ENCODE measurements at regions not wholly inside any gene's neighbourhood (a gene's known extent, or its start where the extent isn't known, plus 50 kb on each side); places are given as distances from the start of the nearest gene placed in this dataset.

DNA sequence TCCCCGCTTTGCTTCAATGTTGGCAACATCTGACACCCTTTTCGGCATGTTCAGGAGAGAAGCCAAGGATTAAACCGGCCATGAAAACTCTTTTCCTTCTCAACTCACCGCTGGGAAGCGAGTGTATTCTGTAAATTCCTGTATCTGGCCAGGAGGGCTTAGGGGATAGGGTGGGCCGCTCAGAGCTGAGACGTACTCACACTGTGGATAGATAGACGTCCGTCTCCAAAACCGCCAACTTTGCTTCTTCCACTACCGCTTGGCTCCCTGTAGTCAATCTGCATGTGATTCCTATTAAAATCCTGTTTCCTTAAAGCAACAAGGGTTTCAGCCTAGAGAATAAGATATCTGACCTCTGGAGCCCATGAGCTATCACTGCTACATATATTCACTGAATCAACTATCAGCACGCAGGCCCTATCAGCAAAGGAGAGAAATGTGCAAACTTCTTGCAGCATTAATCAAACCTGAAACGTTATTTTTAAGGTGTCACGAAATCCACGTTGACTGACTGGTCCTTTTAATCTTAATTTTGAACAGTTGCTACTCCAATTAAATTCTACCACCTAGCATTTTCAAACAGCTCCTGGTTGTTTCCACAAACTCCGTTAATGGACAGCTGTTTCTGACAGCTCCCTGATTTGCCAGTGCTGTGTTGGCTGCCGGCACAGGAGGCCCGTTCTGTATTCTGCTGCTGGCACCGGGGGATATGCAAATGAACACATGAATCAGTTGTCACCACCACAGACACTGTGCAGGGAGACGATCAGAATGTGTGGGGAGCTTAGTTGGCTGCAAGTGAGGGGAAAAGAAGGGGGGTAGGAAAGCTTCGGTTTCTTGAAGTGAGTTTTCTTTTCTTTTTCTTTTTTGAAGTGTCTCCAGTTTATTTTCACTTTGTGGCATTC lies 438.9 kb upstream of the ARRDC4 start:
- POLR2A ChIA-PET: no interaction called here
- no peak overlapping the region for H3K4me3 ChIP-seq (ENCODE audit: low read depth, low read length)
- Mint-ChIP-seq H3K4me1 (ENCODE audit: low read depth, unreplicated experiment) (no peaks in the 10 kb centered on the region), H3K27ac (ENCODE audit: unreplicated experiment) (no peak overlapping the region), H3K27me3 (ENCODE audit: insufficient read depth, unreplicated experiment) (no peaks in the 10 kb centered on the region), H3K9me3 (ENCODE audit: unreplicated experiment) (no peaks in the 10 kb centered on the region), H3K4me3 (ENCODE audit: unreplicated experiment) (no peak overlapping the region), H3K36me3 (ENCODE audit: insufficient read depth, unreplicated experiment) (no peaks in the 10 kb centered on the region)
- no peaks in the 10 kb centered on the region for H3K4me1 ChIP-seq
- BruUV-seq (replicated peaks): no TSS peak
- intact Hi-C loops (cut with micrococcal nuclease; ENCODE audit: unreplicated experiment): no loop called here
- H3K36me3 ChIP-seq (ENCODE audit: control insufficient read depth, insufficient read depth, low read length): no peaks in the 10 kb centered on the region
- CTCF ChIA-PET: no interaction called here
- H3K9me3 ChIP-seq: no peaks in the 10 kb centered on the region
- no peak for DNase-seq
- no peaks in the 10 kb centered on the region for H3K27me3 ChIP-seq (replicated peaks; ENCODE audit: control insufficient read depth, insufficient read depth, low read length)
- TF ChIP-seq, protein P1, sequence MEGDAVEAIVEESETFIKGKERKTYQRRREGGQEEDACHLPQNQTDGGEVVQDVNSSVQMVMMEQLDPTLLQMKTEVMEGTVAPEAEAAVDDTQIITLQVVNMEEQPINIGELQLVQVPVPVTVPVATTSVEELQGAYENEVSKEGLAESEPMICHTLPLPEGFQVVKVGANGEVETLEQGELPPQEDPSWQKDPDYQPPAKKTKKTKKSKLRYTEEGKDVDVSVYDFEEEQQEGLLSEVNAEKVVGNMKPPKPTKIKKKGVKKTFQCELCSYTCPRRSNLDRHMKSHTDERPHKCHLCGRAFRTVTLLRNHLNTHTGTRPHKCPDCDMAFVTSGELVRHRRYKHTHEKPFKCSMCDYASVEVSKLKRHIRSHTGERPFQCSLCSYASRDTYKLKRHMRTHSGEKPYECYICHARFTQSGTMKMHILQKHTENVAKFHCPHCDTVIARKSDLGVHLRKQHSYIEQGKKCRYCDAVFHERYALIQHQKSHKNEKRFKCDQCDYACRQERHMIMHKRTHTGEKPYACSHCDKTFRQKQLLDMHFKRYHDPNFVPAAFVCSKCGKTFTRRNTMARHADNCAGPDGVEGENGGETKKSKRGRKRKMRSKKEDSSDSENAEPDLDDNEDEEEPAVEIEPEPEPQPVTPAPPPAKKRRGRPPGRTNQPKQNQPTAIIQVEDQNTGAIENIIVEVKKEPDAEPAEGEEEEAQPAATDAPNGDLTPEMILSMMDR (IDR thresholded peaks at IDR 0.05; ENCODE audit: insufficient read depth in 1 of 2, low read depth in 1 of 2, low read length in 1 of 2, severe bottlenecking in 1 of 2, unreplicated experiment in 1 of 2): no peak

DNA sequence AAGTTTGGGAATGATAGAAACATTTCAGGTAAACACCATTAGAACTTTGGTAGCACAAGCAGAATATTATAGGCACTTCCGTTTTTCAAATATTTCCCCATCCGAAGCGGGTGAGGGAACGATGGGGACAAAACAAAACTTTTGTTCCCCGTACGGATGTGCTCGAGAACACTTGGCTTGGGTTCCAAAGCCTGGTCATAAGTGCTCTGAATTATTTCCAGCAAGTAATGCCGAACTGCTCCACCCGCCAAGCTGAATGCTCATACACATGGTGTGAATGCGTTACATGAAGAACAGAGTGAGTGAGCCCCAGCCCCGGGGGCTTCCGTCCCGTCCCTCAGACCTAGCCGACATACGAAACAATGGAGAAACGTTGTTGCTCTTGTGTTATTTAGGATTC lies 438.2 kb upstream of the ARRDC4 start:
- no peak overlapping the region for H3K4me3 Mint-ChIP-seq (ENCODE audit: unreplicated experiment)
- H3K9me3 Mint-ChIP-seq (ENCODE audit: unreplicated experiment): no peaks in the 10 kb centered on the region
- no peak overlapping the region for H3K27ac Mint-ChIP-seq (ENCODE audit: unreplicated experiment)
- Histone ChIP-seq H3K9me3 (no peaks in the 10 kb centered on the region), H3K27me3 (replicated peaks; ENCODE audit: control insufficient read depth, insufficient read depth, low read length) (no peaks in the 10 kb centered on the region), H3K4me3 (ENCODE audit: low read depth, low read length) (no peak overlapping the region), H3K4me1 (no peaks in the 10 kb centered on the region), H3K36me3 (ENCODE audit: control insufficient read depth, insufficient read depth, low read length) (no peaks in the 10 kb centered on the region)
- DNase-seq: no peak
- ChIA-PET CTCF (no interaction called here), POLR2A (no interaction called here)
- TF ChIP-seq, protein P1 (IDR thresholded peaks at IDR 0.05; ENCODE audit: insufficient read depth in 1 of 2, low read depth in 1 of 2, low read length in 1 of 2, severe bottlenecking in 1 of 2, unreplicated experiment in 1 of 2): no peak
- BruUV-seq (replicated peaks): no TSS peak
- H3K27me3 Mint-ChIP-seq (ENCODE audit: insufficient read depth, unreplicated experiment): peaks cover 4% of the 10 kb centered on the region
- H3K4me1 Mint-ChIP-seq (ENCODE audit: low read depth, unreplicated experiment): no peaks in the 10 kb centered on the region
- intact Hi-C loops (cut with micrococcal nuclease; ENCODE audit: unreplicated experiment): no loop called here
- H3K36me3 Mint-ChIP-seq (ENCODE audit: insufficient read depth, unreplicated experiment): no peaks in the 10 kb centered on the region

DNA sequence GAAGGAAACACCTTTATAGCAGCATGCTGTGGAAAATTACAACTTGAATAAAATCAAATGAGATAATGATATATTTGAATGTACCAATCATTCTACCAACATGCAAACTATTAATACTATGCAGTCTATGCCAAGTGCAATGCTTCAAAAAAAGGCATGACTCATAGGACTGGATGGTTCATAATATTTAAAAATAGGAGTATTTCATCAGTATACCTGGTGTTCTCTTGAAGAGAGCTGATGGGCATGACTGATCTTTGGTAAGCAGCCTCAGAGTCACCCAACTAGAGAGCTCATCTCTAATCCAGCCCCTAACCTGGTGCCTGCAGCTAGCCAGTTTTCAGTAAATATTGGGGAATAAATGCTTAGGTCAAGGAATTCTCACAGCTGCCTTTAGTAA lies 434.7 kb upstream of the ARRDC4 start:
- H3K27ac Mint-ChIP-seq (ENCODE audit: unreplicated experiment): no peak overlapping the region
- H3K27me3 Mint-ChIP-seq (ENCODE audit: insufficient read depth, unreplicated experiment): peaks cover 4% of the 10 kb centered on the region
- H3K9me3 Mint-ChIP-seq (ENCODE audit: unreplicated experiment): no peaks in the 10 kb centered on the region
- BruUV-seq (replicated peaks): no TSS peak
- H3K36me3 Mint-ChIP-seq (ENCODE audit: insufficient read depth, unreplicated experiment): no peaks in the 10 kb centered on the region
- no peak for DNase-seq
- no peaks in the 10 kb centered on the region for H3K9me3 ChIP-seq
- no peak overlapping the region for H3K4me3 ChIP-seq (ENCODE audit: low read depth, low read length)
- no peaks in the 10 kb centered on the region for H3K27me3 ChIP-seq (replicated peaks; ENCODE audit: control insufficient read depth, insufficient read depth, low read length)
- TF ChIP-seq, protein P1 (IDR thresholded peaks at IDR 0.05; ENCODE audit: insufficient read depth in 1 of 2, low read depth in 1 of 2, low read length in 1 of 2, severe bottlenecking in 1 of 2, unreplicated experiment in 1 of 2): no peak
- no peaks in the 10 kb centered on the region for H3K4me1 ChIP-seq
- ChIA-PET CTCF (no interaction called here), POLR2A (no interaction called here)
- no peak overlapping the region for H3K4me3 Mint-ChIP-seq (ENCODE audit: unreplicated experiment)
- no peaks in the 10 kb centered on the region for H3K4me1 Mint-ChIP-seq (ENCODE audit: low read depth, unreplicated experiment)
- intact Hi-C loops (cut with micrococcal nuclease; ENCODE audit: unreplicated experiment): no loop called here
- H3K36me3 ChIP-seq (ENCODE audit: control insufficient read depth, insufficient read depth, low read length): no peaks in the 10 kb centered on the region
